Adrenal gland (tissue), 5 donors: ENCODE measurements at regions not wholly inside any gene's neighbourhood (a gene's known extent, or its start where the extent isn't known, plus 50 kb on each side); places are given as distances from the start of the nearest gene placed in this dataset.

Experiments
- CTCF ChIP-seq, 6 experiments: fragments of 450-650 bp in 4 of 6; fragments of 200-600 bp in 2 of 6; sonication (generic) in 1 of 6; IDR thresholded peaks; 1 replicate in 5 of 6; 2 replicates in 1 of 6; pipeline versions ENCODE4 v1.5.1 to v1.8.0; 2016 to 2021; ENCODE audit warnings: antibody characterized with exemption in 6 of 6, mild to moderate bottlenecking in 2 of 6, moderate library complexity in 1 of 6
- POLR2A ChIP-seq, 2 donors: fragments of 450-650 bp; IDR thresholded peaks; one replicate each; pipeline ENCODE4 v1.6.1; 2017; ENCODE audit warnings: antibody characterized with exemption in 2 of 2, mild to moderate bottlenecking in 2 of 2, moderate library complexity in 1 of 2
- donor health status: DM: no; HTN: no; CAD: no.

- TF ChIP-seq CTCF (IDR thresholded peaks at IDR 0.05) (no peak), POLR2A (IDR thresholded peaks at IDR 0.05) (no peak)
These were observed 174.0 kb upstream of the KCTD7 start for GRCh38 chr7:66454600-66455225.
